ENCODE measurements at regions not wholly inside any gene's neighbourhood (a gene's known extent, or its start where the extent isn't known, plus 50 kb on each side); places are given as distances from the start of the nearest gene placed in this dataset.

DNA sequence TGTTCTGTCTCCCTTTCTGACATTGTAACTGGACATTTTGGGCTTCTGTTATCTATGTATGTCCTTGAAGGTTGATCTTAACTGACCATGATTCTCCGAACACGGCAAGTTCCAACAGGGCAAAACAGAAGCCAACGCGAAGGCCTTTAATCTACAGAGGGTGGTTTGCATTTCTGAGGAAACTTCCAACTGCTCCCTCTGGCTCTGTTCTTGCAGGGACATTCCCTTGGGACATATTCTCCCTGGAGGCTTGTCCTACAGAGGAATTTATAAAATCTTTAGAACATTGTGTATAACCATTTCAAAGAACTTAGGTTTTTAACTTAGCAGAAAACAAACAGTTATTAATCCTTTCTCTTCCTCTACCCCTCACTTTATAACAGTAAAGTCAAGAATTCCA, 189.0 kb upstream of the CDYL start:
- DNase-seq (ENCODE audit: low read depth) = no peak

DNA sequence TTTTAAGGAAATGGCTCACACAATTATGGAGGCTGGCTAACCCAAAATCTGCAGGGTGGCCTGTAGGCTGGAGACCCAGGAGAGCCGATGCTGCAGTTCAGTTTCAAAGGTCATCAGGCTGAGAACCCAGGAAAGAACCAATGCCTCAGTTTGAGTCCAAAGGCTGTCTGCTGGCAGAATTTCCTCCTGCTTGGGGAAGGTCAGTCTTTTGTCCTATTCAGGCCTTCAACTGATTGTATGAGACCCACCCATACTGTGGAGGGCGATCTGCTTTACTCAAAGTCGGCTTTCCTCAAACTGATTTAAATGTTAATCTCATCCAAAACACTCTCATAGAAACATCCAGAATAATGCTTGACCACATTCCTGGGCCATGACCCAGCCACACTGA, 189.7 kb upstream of the CDYL start:
- DNase-seq (ENCODE audit: low read depth) = no peak

DNA sequence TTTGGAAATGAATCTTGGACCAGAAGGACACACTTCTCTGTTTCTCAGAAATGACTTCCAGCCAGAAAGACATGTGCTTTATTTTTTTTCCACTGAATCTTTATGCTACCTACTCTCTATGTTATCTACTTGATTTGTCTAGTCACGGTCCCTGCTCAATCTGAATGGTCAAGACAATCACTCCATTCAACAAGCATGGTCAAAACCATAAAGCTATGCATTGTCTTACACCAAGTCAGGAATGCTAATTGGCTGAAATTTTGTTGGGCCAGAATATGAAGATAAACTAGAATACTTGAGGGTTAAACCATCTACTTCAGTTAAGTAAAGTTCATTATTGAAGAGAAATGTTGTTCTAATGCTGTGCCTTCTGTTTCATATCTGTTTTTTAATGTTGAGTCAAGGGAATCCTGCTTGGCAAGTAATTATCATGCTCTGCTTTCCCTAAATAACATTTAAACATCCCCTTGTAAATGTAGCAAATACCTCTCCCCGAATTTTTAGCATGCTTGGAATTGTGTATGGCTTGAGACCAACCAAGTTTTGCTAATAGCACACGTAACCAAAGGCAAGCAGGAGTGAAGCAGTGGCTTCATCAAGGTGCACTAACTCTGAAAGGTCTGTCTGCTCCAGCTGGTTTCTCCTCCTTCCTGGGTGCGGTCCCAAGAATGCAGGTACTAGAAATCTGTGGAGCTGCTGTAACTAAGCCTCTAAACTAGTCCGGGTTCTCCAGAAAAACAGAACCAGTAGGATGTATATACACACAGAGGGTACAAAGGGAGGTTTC, 190.3 kb upstream of the CDYL start:
- DNase-seq (ENCODE audit: low read depth) = no peak

DNA sequence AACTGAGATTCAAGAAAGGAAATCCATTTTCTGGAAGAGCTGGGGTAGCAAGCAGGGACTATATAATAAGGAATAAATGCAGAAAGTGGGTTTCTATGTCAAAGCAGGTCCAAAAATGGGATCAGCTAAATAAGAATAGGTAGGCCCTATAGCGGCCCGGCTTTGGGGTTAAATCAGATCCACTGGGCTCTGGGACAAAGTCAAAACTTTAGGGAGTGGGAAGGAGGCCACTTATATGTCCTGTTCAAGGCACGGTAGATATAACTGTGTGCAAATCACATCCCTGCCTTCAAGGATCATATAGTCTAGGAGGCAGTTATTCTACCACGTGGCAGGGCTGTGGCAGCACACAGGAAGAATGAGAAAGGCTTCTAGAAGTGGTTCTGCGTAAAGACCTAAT, 191.4 kb upstream of the CDYL start:
- no peak for DNase-seq (ENCODE audit: low read depth)

DNA sequence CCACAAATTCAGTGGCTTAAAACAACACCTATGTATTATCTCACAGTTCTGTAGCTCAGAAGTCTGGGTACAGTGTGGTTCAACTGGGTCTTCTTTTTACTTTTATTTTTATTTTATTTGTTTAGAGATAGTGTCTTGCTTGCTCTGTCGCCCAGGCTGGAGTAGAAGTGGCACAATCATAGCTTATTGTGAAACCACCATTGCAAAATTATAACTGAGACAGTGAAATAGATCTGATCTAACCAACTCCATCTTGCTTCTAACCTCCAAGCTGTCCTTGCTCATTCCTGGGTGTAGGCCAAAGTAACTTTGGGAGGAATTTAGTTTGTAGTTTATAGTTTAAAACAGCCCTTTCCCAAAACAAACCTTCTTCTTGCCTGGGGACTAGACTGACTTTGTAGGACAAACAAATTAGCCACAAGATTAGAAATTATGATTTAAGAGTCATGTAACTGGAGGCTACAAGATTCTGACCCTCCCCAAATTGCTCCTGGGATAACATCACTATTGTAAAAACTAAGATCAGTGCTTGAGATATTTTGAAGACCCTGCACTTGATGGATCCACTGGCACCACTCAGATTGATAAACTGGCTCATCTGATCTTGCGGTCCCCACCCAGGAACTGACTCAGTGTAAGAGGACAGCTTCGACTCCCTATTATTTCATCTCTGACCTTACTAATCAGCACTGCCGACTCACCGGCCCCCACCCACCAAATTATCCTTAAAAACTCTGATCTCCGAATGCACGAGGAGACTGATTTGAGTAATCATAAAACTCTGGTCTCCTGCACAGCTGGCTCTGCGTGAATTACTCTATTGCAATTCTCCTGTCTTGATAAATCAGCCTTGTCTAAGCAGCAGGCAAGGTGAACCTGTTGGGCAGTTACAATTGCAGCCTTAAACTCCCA, 193.4 kb upstream of the CDYL start:
- DNase-seq (ENCODE audit: low read depth) = peak; percentile 42

DNA sequence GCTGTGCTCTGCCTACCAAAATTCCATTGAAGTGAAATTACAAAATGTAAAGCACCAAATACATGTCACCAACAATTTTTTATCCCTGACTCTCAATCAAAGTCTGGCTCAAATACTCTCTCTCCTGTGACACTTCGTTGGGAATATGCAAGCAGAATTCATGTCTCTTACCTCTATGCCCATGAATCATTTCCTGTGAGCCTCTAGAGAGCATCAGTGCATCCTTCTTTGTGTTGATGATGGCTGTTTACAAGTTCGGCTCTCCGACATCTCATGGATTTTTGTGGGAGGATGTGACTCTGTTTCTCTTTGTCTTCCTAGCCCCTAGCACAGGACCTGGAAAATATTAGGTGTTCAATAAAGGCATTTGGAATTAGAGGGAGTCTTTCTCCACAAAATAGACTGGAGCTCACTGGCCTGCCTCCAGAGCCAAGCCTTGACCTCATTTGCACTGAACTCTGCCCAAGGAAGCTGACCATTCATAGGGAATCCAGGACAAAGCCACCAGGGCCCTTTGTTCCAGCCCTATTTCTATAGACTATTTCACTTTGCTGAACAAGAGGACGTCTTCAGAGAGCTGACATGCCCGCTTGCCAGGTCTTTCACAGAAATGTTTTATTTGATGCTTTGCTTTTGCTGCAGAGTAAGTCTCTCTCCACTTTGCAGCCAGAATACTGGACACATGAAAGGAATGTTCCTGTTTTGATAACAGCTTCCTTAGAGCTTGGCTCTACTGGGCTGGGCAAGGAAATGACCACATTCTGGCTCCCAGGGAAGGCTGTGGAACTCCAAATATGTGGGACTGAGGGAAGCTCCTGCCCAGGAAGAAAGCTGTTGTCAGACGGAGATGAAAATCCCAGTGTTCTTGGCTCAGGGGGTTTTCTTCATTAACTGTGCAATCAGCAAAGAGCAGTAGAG, 194.5 kb upstream of the CDYL start:
- DNase-seq (ENCODE audit: low read depth) = peak; percentile 54

DNA sequence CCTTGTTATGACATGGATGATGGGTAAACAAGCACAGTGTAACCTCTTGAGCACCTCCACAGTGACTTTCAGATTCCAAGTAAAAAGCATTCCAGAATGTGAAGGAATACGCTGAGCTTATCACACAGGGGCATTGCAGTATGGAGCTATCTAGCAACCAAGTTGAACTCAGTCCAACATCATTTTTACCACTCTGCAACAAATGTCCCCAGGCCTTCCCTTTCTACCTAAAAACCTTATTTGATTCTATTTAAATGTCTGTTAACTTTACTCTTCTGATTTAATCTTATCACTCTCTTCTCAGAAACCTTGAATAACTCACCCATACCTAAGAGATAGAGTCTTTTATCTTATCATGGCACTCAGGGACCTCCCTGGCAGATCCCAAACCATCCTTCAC, 195.8 kb upstream of the CDYL start:
- no peak for DNase-seq (ENCODE audit: low read depth)

DNA sequence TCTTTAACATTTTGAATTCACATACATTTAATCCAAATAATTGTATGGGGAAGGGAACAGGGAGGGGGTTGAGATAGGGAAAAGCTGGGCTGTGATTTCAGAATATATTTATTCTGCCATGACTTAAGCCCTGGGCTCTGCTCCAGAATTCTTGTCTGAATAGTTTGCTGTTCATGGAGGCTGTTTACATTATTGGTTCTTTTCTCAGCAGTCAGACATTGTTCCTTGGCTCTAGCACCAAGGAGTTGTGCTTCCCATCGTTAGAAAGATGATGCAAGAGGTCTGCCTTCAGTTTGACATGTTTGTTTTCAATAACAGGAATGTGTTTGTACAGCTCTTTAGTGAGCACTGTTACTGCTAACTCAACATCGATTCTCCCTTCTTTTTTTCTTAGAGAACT, 198.8 kb upstream of the CDYL start:
- peak; percentile 94 for DNase-seq (ENCODE audit: low read depth)

DNA sequence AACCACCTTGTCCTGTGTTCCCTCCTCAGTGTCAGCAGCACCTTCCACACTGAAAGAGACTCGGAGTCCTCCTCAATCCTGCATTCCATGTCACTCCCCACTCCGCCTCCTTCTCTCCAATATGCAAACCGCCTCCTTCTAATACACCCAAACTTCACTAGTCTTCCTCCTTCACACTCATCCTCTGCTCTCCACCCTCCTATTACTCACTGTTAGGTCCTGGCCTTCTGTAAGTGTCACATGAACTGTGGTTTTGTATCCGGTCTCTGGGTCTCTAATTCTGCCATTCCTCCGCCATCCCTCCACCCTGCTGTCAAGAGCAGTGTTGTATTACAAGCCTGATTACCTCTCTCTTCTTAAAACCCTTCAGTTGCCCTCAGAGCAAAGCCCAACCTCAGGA, 200.5 kb upstream of the CDYL start:
- DNase-seq (ENCODE audit: low read depth) = no peak

DNA sequence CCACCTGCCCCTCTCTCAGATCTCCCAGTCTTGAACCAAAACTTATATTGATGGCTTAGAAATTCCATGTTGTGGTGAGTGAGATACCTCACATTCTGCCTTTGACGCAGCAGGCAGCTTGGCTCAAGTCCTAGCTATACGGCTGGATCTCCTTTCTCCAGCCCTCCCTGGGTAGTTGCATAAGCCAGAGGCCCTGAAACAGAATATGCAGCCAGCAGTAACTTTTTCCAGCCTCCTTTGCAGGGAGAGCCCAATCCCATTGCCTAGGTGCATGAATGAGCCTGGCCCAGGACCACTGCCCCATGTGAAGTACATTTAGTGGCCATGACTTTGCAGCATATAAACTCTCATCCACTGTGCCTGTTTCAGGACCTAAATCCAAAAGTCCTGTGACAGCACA, 202.2 kb upstream of the CDYL start:
- DNase-seq (ENCODE audit: low read depth) = peak; percentile 67

DNA sequence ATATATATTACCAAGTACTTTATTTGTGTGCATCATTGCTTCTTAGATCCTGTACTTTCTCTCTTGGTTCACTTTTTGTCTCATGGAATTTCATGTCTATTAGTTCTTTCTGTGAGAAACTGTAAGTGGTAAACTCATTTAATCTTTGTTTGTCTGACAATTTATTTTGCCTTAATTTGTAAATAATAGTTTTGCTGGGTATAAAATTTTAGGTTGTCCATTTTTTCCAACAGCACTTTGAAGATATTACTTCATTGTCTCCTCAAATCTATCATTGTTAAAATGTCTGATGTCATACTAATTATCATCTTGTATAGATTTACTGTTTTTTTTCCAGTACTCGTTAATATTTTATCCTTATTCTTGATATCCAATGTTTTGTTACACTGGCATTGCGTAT, 205.2 kb upstream of the CDYL start:
- no peak for DNase-seq (ENCODE audit: low read depth)

DNA sequence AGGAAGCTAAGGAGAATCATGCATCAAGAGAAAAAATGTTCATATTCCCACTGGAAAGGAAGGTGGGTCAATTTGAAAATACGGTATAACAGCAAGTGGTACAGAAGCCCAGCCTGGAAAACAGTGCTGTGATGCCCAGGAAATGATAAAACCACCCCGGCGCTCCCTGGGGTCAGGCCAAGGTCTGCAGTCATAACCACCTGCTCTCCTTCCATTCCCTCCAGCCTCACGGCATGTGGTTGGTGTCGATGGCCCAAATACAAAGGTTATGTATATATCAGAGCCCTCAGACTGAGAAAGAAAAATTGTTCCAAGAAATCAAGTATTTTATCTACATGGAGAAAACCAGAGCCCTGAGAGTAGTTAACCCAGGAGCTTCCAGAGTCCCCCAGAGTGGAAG, 208.1 kb upstream of the CDYL start:
- no peak for DNase-seq (ENCODE audit: low read depth)

DNA sequence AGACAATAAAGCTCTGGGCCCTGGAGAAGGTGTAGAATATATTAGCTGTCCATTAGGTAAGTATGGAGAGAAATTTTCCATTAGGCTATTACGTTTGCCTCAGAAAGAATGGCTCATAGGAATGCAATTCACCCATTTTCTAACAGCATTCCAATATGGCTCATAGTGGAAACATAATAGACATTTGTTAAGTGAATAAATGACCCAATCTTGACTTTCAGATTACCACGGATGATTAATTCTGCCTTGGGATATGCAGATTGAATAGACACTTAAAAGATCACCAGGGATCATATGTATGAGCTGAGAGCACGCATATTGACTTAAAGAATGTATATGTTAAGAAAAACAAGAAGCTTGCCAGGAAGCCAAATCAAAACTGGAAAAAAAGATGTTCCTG, 209.1 kb upstream of the CDYL start:
- DNase-seq (ENCODE audit: low read depth) = no peak

DNA sequence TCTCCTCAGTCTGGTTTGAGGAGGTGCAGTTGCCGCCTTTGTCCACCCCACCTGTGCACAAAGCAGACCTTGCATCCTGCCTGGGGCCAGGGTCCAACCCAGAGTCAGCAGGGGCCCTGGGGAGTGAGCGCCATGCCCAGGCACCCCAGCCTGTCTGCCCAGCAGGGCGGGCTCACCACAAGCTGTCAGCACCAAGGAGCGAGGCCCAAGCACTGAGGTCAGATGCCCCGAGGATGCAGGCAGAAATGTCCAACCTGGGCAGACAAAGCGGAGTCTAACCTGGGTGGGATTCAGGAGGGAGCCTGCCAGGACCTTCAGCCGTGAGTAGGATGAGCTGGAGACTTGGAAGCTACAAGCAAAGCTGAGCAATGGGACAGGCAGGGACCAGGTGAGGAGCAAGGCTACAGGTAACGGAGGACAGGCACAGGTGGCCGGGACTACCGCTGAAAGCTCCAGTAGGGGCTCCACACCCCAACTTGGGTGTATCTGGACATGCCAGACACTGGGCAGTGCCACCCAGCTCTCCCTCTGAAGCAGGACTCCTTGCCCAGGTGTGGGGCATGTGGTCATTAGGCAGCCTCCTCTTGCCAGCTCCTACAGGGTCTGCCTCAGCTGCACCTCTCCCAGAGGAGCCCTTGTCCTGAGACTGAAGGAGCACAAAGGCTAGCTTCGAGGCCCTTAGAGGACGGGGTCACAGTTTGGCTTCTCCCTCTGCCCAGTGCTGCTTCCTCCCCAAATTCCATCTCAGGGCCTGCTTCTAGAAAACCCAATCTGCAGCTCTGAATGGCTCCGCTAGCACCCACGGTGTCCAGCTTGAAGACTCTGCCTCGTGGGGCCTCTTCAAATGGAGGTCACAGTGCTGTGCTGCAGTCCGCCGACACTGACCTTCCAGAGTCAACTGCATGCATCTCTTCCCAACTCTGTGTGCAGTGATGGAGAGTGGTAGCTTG, 210.6 kb upstream of the CDYL start:
- DNase-seq (ENCODE audit: low read depth) = no peak

DNA sequence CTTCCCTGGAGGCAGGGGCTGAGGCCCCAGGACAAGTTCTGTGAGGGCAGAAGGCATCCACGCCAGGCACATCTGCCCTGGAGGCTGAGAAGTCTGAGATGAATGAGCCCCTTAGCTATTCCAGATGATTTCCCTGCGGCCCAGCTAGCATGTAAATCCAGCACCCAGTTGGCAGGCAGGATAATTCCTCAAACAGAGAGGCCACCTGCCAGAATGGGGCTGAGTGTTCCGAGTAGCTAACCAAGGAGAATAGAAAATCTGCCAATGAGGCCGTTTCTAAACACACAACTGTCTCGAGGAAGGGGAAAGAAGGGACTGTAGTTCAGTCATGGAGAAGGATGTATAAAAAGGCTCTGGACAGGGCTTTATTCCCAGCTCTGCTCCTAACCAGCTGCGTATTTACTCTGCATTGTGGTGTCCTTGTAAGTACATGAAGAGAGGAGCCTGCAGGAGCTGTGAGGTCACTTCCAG, 211.4 kb upstream of the CDYL start:
- DNase-seq (ENCODE audit: low read depth) = no peak

DNA sequence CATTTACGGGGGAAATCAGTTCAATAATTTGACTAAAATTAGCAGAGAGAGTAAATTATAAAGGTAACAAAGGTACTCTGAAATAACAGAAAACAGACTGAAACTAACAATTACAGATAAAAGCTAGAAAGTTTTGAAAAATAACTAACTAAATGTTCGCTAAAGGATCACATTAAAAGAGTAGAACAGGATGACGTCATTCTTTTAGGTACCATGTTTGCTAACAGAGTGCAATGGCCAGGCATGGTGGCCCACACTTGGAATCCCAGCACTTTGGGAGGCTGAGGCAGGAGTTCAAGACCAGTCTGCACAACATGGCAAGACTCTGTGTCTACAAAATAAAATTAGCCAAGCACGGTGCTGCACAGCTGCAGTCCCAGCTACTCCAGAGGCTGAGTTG, 212.3 kb upstream of the CDYL start:
- DNase-seq (ENCODE audit: low read depth) = no peak

DNA sequence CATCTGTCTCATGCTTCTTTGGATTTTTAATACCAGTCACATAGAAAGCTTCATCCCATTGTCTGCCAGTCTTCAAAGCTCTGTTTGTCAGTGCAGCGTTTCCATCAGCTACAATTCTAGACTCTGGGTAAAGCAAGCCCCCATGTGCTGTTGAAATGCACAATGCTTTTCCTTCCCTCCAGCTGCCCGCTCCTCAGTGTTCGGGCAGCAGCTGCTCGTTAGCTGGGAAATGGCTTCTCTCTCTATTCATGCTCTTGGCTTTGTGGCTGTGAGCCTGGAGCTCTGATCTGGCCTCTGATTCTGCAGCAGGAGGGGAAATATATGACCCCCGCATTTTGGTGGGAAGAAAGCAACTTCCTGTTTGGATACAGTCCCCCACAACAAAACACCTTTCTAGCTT, 213.0 kb upstream of the CDYL start:
- no peak for DNase-seq (ENCODE audit: low read depth)

DNA sequence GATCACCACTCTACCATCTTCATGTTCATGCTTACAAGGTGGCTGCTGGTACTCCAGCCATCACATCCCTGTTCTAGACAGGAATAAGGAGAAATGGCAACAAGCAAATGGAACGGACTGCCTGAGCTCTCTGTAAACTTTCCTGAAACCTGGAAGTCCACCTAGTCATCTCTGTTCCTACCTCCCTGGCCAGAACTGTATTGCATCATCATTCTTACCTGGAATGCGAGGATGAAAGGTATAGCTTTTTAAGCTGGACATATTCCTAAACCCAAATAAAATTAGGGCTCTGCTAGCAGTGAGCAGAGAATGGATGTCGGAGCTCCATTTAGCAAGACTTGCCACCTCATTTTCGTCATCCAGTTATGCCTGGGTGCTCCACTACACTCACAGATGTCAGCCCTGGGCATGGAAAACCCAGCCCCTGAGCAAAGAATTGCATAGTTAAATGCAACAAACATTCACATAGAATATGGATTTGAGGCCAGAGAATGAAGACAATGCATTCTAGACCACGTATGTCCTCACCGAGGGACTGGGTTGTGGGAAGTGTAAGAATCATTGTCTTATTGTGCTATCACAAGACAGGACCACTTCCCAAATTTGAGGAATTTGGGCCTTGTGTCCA, 214.3 kb upstream of the CDYL start:
- no peak for DNase-seq (ENCODE audit: low read depth)

DNA sequence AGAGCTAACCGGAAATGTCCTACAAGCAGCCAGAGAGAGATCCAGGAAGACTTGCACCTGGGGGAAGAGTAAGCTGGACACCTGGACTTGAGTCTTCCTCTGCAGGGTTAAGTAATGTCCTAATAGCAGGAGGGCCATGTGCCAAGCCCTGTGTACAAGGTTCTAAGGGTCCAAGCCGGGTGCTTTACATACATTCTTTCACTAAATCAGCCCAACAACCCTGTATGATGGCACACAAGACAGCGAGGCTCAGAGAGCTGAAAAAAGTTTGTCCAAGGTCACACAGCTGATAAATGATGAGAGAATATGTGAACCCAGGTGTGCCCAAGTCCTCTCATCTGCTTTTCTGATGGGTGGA, 215.1 kb upstream of the CDYL start:
- no peak for DNase-seq (ENCODE audit: low read depth)

DNA sequence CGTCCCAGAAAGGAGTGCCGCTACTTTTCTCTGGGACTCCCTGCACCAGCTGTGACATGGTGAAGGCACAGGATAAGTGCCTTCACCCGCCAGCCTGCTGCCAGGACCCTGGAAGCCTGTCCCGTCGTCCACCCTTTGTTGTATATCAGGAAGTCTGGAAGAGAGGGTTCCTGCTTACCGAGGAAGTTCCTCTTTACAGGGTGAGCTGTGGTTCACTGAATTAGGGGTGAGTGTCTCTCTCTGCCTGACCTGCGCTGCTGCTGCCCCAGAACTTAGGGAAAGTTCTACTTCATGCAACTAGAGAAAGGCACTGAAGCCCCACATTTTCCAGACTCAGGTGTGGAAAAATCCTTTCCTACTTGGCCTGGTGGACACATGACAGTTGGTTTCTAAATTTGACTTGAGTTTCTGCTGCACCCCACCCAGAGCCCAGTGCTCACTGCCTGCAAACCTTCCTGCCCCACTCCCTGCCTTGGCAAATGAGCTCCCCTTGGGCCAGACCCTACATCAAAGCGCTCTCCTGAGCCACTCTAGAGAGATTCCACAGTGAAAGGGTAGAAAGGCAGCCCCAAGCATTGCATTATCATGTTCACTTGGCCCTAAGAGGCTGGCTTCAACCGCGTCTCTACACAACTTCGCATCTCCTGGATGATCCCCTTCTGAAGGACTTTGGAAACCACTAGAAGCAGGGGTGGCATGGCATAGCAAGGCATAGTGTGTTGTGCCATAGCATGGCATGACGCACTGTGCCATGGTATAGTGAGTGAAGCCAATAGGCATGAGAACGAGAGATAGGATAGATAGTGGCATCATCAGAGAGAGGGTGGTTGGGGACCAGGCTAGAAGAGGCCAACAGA, 215.8 kb upstream of the CDYL start:
- no peak for DNase-seq (ENCODE audit: low read depth)

Measured in fibroblast of the conjunctiva (primary cell).